HepG2 (cell line): ENCODE measurements at regions not wholly inside any gene's neighbourhood (a gene's known extent, or its start where the extent isn't known, plus 50 kb on each side); places are given as distances from the start of the nearest gene placed in this dataset.

Experiments used
- ATAC-seq: fragments of 200-7000 bp; cut with Tn5 transposase; 3 replicates; pipeline ENCODE4 v1.9.1; 2020; ENCODE audit warnings: mild to moderate bottlenecking, moderate library complexity
- BruUV-seq: library from RNA; stranded (reverse); fragments of 400-500 nt; replicated peaks from 2 replicates; lab custom pipeline; 2021; lab: Mats Ljungman, UMichigan
- CTCF ChIA-PET: fragments of 300-600 bp; formaldehyde crosslinking; extraction: SDS; loops from one replicate; lab custom pipeline; 2021; ENCODE audit warnings: low total read pairs, inconsistent platforms, low intra/inter-chr PET ratio; lab: Yijun Ruan, JAX
- POLR2A ChIA-PET: fragments of 350-600 bp; sonication (Branson Sonifier 250); formaldehyde crosslinking; loops from one replicate; lab custom pipeline; 2020; ENCODE audit warnings: antibody characterized with exemption, inconsistent platforms; lab: Yijun Ruan, JAX
- DNase-seq: peaks from one replicate; pipeline ENCODE4 v3.0.0-alpha.2; 2015; ENCODE audit warnings: low spot score
- FAIRE-seq: peaks from 3 replicates; lab custom pipeline; 2011; peaks lifted over from hg19 to GRCh38; lab: Jason Lieb, UNC
- H2AFZ ChIP-seq: one replicate; pipeline ENCODE4 v1.6.1; 2011; ENCODE audit warnings: low read length, inconsistent platforms
- H3K27ac ChIP-seq: fragments of 300-600 bp; 3 replicates; pipeline ENCODE4 v1.8.0; 2011; ENCODE audit warnings: mixed run types, mild to moderate bottlenecking, mixed read lengths, low read length, inconsistent platforms; ENCODE audit not compliant: insufficient read depth; ENCODE audit errors: extremely low read length
- H3K27me3 ChIP-seq, 2 experiments: fragments of 200-600 bp in 1 of 2; 2 replicates in 1 of 2; 3 replicates in 1 of 2; pipeline versions ENCODE4 v1.6.0 to v1.8.0; 2011; ENCODE audit warnings: low read length in 2 of 2, mild to moderate bottlenecking in 2 of 2, moderate library complexity in 2 of 2, inconsistent platforms in 1 of 2; ENCODE audit not compliant: insufficient read depth in 2 of 2, control insufficient read depth in 1 of 2
- H3K36me3 ChIP-seq, 2 experiments: fragments of 200-600 bp in 1 of 2; replicated peaks in 1 of 2; 2 replicates in 1 of 2; 3 replicates in 1 of 2; pipeline versions ENCODE4 v1.5.1 to v1.8.0; 2011; ENCODE audit warnings: low read length in 2 of 2, inconsistent platforms in 1 of 2; ENCODE audit not compliant: insufficient read depth in 2 of 2, control insufficient read depth in 1 of 2
- H3K4me1 ChIP-seq: 2 replicates; pipeline ENCODE4 v1.5.1; 2012; ENCODE audit warnings: low read length, inconsistent platforms; ENCODE audit not compliant: insufficient read depth
- H3K4me2 ChIP-seq: 2 replicates; pipeline ENCODE4 v1.6.0; 2011; ENCODE audit warnings: low read depth, low read length, inconsistent platforms
- H3K4me3 ChIP-seq, 3 experiments: fragments of 200-600 bp in 1 of 3; sonication (generic), shearing (Covaris generic) in 1 of 3; replicated peaks in 1 of 3; 2 replicates each; pipeline ENCODE4 v1.5.1; 2011 to 2016; ENCODE audit warnings: low read length in 3 of 3, inconsistent platforms in 2 of 3, low read depth in 2 of 3, mild to moderate bottlenecking in 2 of 3, control low read depth in 1 of 3, mixed read lengths in 1 of 3; ENCODE audit not compliant: insufficient read depth in 1 of 3
- H3K79me2 ChIP-seq: one replicate; pipeline ENCODE4 v1.6.1; 2011; ENCODE audit warnings: low read length, inconsistent platforms; ENCODE audit not compliant: insufficient read depth
- H3K9ac ChIP-seq: 2 replicates; pipeline ENCODE4 v1.6.0; 2011; ENCODE audit warnings: mild to moderate bottlenecking, low read depth, low read length, inconsistent platforms; ENCODE audit not compliant: insufficient read depth
- H3K9me3 ChIP-seq: 2 replicates; pipeline ENCODE4 v1.5.1; 2012; ENCODE audit warnings: mild to moderate bottlenecking, low read length
- H4K20me1 ChIP-seq: 2 replicates; pipeline ENCODE4 v1.6.0; 2011; ENCODE audit warnings: inconsistent platforms, mild to moderate bottlenecking, low read length, moderate library complexity; ENCODE audit not compliant: insufficient read depth
- ARNT ChIP-seq: fragments of 450-650 bp; IDR thresholded peaks from 2 replicates; pipeline ENCODE4 v1.6.1; 2017
- FOXK2 ChIP-seq: fragments of 450-650 bp; IDR thresholded peaks from 2 replicates; pipeline ENCODE4 v1.6.1; 2016
- GFI1 ChIP-seq: sonication (generic); formaldehyde crosslinking; IDR thresholded peaks from 2 replicates; pipeline ENCODE4 v1.5.0; 2020; ENCODE audit warnings: missing genetic modification reagents, mild to moderate bottlenecking, borderline replicate concordance
- PITX1 ChIP-seq: sonication (generic); formaldehyde crosslinking; IDR thresholded peaks from 2 replicates; pipeline ENCODE4 v1.5.1; 2020; ENCODE audit warnings: mild to moderate bottlenecking, missing genetic modification reagents
- TCF7L2 ChIP-seq: IDR thresholded peaks from 2 replicates; pipeline ENCODE4 v1.6.1; 2011; ENCODE audit warnings: mild to moderate bottlenecking, low read depth, low read length, moderate library complexity
- THYN1 ChIP-seq: sonication (generic); formaldehyde crosslinking; IDR thresholded peaks from 2 replicates; pipeline ENCODE4 v1.8.1; 2023; ENCODE audit warnings: low read depth, mild to moderate bottlenecking, moderate library complexity, missing genetic modification reagents, borderline replicate concordance
- WIZ ChIP-seq: sonication (generic); formaldehyde crosslinking; IDR thresholded peaks from 2 replicates; pipeline ENCODE4 v1.5.1; 2020; ENCODE audit warnings: mild to moderate bottlenecking, missing genetic modification reagents
- ZC3H4 ChIP-seq: sonication (generic); formaldehyde crosslinking; IDR thresholded peaks from 2 replicates; pipeline ENCODE4 v1.4.0; 2020; ENCODE audit warnings: missing genetic modification reagents, borderline replicate concordance
- ZNF263 ChIP-seq: sonication (generic); formaldehyde crosslinking; IDR thresholded peaks from 2 replicates; pipeline ENCODE4 v1.4.0; 2020; ENCODE audit warnings: missing genetic modification reagents
- ZNF350 ChIP-seq: sonication (generic); formaldehyde crosslinking; IDR thresholded peaks from 2 replicates; pipeline ENCODE4 v1.4.0; 2020; ENCODE audit warnings: mild to moderate bottlenecking, low read depth, missing genetic modification reagents, borderline replicate concordance
- WGBS: methylation state at CpG from one replicate; pipeline ENCODE4 v1.1.6; 2017; ENCODE audit warnings: low lambda C conversion rate; 5-methylcytosine and 5-hydroxymethylcytosine counted together
- in situ Hi-C: cut with HindIII; loops from 2 replicates; pipeline ENCODE4 v1.10.0; 2017; ENCODE audit warnings: low pct_unique_long_range_greater_than_20kb; ENCODE audit not compliant: extremely low pct_ligation_motif_present
- intact Hi-C: fragments of 100-400 bp; cut with micrococcal nuclease; formaldehyde crosslinking; loops from one replicate; pipeline ENCODE4 v1.10.0; 2022; ENCODE audit not compliant: unreplicated experiment
- TF ChIP-seq, protein P1 (sequence below): sonication (generic); formaldehyde crosslinking; conservative IDR thresholded peaks from 2 replicates; pipeline ENCODE4 v1.4.0; 2020; ENCODE audit warnings: missing genetic modification reagents
- TF ChIP-seq, protein P2 (sequence below): sonication (generic); formaldehyde crosslinking; conservative IDR thresholded peaks from 2 replicates; pipeline ENCODE4 v1.4.0; 2020; ENCODE audit warnings: missing genetic modification reagents
- TF ChIP-seq, protein P3 (sequence below): sonication (generic); formaldehyde crosslinking; IDR thresholded peaks from 2 replicates; pipeline ENCODE4 v1.5.1; 2020; ENCODE audit warnings: mild to moderate bottlenecking, missing genetic modification reagents, borderline replicate concordance

DNA sequence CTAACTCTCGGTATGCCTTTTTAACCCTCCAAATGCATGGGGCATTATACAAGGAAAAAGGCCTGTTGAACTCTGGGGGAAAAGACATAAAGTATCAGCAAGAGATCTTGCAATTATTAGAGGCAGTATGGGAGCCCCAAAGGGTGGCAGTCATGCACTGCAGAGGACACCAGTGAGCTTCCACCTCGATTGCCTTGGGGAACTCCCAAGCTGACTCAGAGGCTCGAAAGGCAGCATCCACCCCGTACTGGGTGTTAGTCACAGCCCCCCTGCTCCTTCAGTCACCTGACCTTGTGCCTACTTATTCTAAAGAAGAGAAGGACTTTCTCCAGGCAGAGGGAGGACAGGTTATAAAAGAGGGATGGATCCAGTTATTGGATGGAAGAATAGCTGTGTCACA lies 781.4 kb upstream of the TMEM132C start:
- Histone ChIP-seq H3K79me2 (no peaks in the 10 kb centered on the region), H3K4me3 (no peak overlapping the region), H3K36me3 (no peaks in the 10 kb centered on the region), H3K4me1 (peaks cover 18% of the 10 kb centered on the region)
- no peak for ATAC-seq
- POLR2A ChIA-PET: no interaction called here
- TF ChIP-seq ZC3H4 (CRISPR knock-in tag) (no peak), PITX1 (CRISPR knock-in tag) (no peak), ARNT (no peak), GFI1 (no peak), WIZ (CRISPR knock-in tag) (no peak)
- TF ChIP-seq, protein P1, sequence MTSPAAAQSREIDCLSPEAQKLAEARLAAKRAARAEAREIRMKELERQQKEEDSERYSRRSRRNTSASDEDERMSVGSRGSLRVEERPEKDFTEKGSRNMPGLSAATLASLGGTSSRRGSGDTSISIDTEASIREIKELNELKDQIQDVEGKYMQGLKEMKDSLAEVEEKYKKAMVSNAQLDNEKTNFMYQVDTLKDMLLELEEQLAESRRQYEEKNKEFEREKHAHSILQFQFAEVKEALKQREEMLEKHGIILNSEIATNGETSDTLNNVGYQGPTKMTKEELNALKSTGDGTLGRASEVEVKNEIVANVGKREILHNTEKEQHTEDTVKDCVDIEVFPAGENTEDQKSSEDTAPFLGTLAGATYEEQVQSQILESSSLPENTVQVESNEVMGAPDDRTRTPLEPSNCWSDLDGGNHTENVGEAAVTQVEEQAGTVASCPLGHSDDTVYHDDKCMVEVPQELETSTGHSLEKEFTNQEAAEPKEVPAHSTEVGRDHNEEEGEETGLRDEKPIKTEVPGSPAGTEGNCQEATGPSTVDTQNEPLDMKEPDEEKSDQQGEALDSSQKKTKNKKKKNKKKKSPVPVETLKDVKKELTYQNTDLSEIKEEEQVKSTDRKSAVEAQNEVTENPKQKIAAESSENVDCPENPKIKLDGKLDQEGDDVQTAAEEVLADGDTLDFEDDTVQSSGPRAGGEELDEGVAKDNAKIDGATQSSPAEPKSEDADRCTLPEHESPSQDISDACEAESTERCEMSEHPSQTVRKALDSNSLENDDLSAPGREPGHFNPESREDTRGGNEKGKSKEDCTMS: no peak
- TF ChIP-seq, all 625 proteins: peak for 0
- H3K9ac ChIP-seq: no peak overlapping the region
- H3K9me3 ChIP-seq: peaks cover 10% of the 10 kb centered on the region; the same call in 1 of the 2 replicates
- no TSS peak for BruUV-seq
- no peak for FAIRE-seq
- H2AFZ ChIP-seq: no peak overlapping the region
- no peaks in the 10 kb centered on the region for H4K20me1 ChIP-seq
- intact Hi-C loops: no loop called here
- no peak overlapping the region for H3K4me2 ChIP-seq
- H3K27ac ChIP-seq: no peak overlapping the region
- 8% methylated on average over 4 of the region's 4 CpGs for WGBS
- no peak for DNase-seq
- in situ Hi-C loops: no loop called here
- H3K27me3 ChIP-seq: no peaks in the 10 kb centered on the region
- CTCF ChIA-PET: no interaction called here

DNA sequence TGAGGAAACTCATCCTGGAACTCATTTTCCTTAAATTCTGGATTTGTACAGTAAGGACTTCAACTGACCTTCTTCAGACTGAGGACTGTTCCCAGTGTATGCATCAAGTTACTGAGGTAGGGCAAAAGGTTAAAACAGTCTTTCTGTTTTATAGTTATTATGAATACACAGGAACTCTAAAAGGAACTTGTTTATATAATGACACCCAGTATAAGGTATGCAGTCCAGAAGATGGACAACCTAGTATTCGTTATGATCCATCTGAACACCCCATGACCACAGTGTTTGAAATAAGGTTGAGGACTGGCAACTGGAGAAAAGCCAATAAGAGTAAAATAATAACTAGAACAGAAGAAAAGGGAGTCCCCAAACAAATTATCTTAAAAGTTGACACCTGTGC lies 779.9 kb upstream of the TMEM132C start:
- no peak overlapping the region for H3K4me3 ChIP-seq
- no peak for DNase-seq
- 70% methylated on average over 1 of the region's 1 CpG for WGBS
- TF ChIP-seq ZNF263 (CRISPR knock-in tag) (no peak), FOXK2 (no peak), TCF7L2 (no peak), THYN1 (no peak), ZNF350 (CRISPR knock-in tag) (no peak)
- TF ChIP-seq, protein P2, sequence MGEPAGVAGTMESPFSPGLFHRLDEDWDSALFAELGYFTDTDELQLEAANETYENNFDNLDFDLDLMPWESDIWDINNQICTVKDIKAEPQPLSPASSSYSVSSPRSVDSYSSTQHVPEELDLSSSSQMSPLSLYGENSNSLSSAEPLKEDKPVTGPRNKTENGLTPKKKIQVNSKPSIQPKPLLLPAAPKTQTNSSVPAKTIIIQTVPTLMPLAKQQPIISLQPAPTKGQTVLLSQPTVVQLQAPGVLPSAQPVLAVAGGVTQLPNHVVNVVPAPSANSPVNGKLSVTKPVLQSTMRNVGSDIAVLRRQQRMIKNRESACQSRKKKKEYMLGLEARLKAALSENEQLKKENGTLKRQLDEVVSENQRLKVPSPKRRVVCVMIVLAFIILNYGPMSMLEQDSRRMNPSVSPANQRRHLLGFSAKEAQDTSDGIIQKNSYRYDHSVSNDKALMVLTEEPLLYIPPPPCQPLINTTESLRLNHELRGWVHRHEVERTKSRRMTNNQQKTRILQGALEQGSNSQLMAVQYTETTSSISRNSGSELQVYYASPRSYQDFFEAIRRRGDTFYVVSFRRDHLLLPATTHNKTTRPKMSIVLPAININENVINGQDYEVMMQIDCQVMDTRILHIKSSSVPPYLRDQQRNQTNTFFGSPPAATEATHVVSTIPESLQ (CRISPR knock-in tag): no peak
- TF ChIP-seq, protein P3, sequence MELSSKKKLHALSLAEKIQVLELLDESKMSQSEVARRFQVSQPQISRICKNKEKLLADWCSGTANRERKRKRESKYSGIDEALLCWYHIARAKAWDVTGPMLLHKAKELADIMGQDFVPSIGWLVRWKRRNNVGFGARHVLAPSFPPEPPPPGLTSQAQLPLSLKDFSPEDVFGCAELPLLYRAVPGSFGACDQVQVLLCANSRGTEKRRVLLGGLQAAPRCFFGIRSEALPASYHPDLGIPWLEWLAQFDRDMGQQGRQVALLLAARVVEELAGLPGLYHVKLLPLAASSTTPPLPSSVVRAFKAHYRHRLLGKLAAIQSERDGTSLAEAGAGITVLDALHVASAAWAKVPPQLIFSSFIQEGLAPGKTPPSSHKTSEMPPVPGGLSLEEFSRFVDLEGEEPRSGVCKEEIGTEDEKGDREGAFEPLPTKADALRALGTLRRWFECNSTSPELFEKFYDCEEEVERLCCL (CRISPR knock-in tag): no peak
- no peak for ATAC-seq
- H4K20me1 ChIP-seq: no peaks in the 10 kb centered on the region
- intact Hi-C loops (no loop called here), in situ Hi-C loops (no loop called here)
- no peaks in the 10 kb centered on the region for H3K36me3 ChIP-seq
- H3K4me2 ChIP-seq: no peak overlapping the region
- H2AFZ ChIP-seq: no peak overlapping the region
- peaks cover 18% of the 10 kb centered on the region for H3K4me1 ChIP-seq
- H3K9me3 ChIP-seq: peaks cover 5% of the 10 kb centered on the region; the same call in 1 of the 2 replicates
- no peak for FAIRE-seq
- H3K79me2 ChIP-seq: no peaks in the 10 kb centered on the region
- H3K27me3 ChIP-seq: no peaks in the 10 kb centered on the region; a peak in 1 of 5 replicates
- H3K9ac ChIP-seq: no peak overlapping the region
- ChIA-PET POLR2A (no interaction called here), CTCF (no interaction called here)
- no peak overlapping the region for H3K27ac ChIP-seq
- no TSS peak for BruUV-seq
